Gastrocnemius medialis (tissue), 4 donors: ENCODE measurements at regions not wholly inside any gene's neighbourhood (a gene's known extent, or its start where the extent isn't known, plus 50 kb on each side); places are given as distances from the start of the nearest gene placed in this dataset.

Source experiments
- ATAC-seq, 2 donors: fragments of 150-250 bp; one replicate each; pipeline ENCODE4 v1.9.1; 2016
- DNase-seq, 2 donors: peaks; one replicate each; pipeline ENCODE4 v3.0.0-alpha.2; 2019
- H3K27ac ChIP-seq, 4 donors: fragments of 200-600 bp; sonication (generic); 1 replicate in 1 of 4; 2 replicates in 3 of 4; pipeline ENCODE4 v1.5.1; 2016 to 2018; ENCODE audit warnings: mild to moderate bottlenecking in 2 of 4, moderate library complexity in 1 of 4
- H3K27me3 ChIP-seq, 3 donors: fragments of 200-600 bp; sonication (generic) in 2 of 3; 1 replicate in 1 of 3; 2 replicates in 2 of 3; pipeline versions ENCODE4 v1.5.1 to v1.6.0; 2016 to 2019; ENCODE audit warnings: mild to moderate bottlenecking in 1 of 3, moderate library complexity in 1 of 3
- H3K36me3 ChIP-seq, 2 donors: fragments of 200-600 bp; sonication (generic) in 1 of 2; one replicate each; pipeline ENCODE4 v1.5.1; 2017 to 2018
- H3K4me1 ChIP-seq, 2 donors: fragments of 200-600 bp; sonication (generic) in 1 of 2; one replicate each; pipeline ENCODE4 v1.5.1; 2016 to 2017; ENCODE audit warnings: mild to moderate bottlenecking in 2 of 2
- H3K4me3 ChIP-seq, 4 donors: fragments of 200-600 bp; sonication (generic) in 3 of 4; 1 replicate in 1 of 4; 2 replicates in 3 of 4; pipeline ENCODE4 v1.5.1; 2016 to 2019; ENCODE audit warnings: mild to moderate bottlenecking in 2 of 4
- H3K9me3 ChIP-seq, 3 donors: fragments of 200-600 bp; sonication (generic) in 2 of 3; 1 replicate in 1 of 3; 2 replicates in 2 of 3; pipeline ENCODE4 v1.5.1; 2016 to 2019
- POLR2A ChIP-seq, 2 donors: fragments of 450-650 bp; IDR thresholded peaks; one replicate each; pipeline ENCODE4 v1.6.1; 2017; ENCODE audit warnings: antibody characterized with exemption in 2 of 2, mild to moderate bottlenecking in 2 of 2, moderate library complexity in 2 of 2
- in situ Hi-C, 4 donors: fragments of 200-750 bp; cut with MboI; loops; one replicate each; pipeline versions ENCODE4 v1.15.0 to v1.8.0; 2017; ENCODE audit warnings: low sequenced_read_pairs in 4 of 4
- intact Hi-C: fragments of 100-400 bp; cut with DNase I; formaldehyde crosslinking; loops from one replicate; pipeline ENCODE4 v1.15.1; 2023; ENCODE audit warnings: low total_unique reads
- TF ChIP-seq, protein P1 (sequence below), 5 experiments: fragments of 450-650 bp in 3 of 5; fragments of 200-600 bp in 2 of 5; sonication (generic) in 2 of 5; IDR thresholded peaks in 4 of 5; conservative IDR thresholded peaks in 1 of 5; 1 replicate in 4 of 5; 2 replicates in 1 of 5; pipeline ENCODE4 v1.5.1; 2016 to 2019; ENCODE audit warnings: antibody characterized with exemption in 5 of 5, mild to moderate bottlenecking in 3 of 5, moderate library complexity in 3 of 5

- in situ Hi-C loops (no loop called here), intact Hi-C loops (no loop called here)
- DNase-seq, result no peak
Measured at GRCh38 chr1:243903895-243904294, 53.9 kb upstream of the AKT3 start.

GRCh38 chr1:243903041-243903440, 53.0 kb upstream of the AKT3 start:
- Histone ChIP-seq H3K27me3 (peaks cover 0 to 3% (median 0%) of the 10 kb centered on the region in 3 donors), H3K27ac (no peak overlapping the region), H3K36me3 (no peaks in the 10 kb centered on the region), H3K4me3 (no peak overlapping the region), H3K9me3 (no peaks in the 10 kb centered on the region), H3K4me1 (no peaks in the 10 kb centered on the region)
- TF ChIP-seq POLR2A (IDR thresholded peaks at IDR 0.05), result no peak
- TF ChIP-seq, protein P1, sequence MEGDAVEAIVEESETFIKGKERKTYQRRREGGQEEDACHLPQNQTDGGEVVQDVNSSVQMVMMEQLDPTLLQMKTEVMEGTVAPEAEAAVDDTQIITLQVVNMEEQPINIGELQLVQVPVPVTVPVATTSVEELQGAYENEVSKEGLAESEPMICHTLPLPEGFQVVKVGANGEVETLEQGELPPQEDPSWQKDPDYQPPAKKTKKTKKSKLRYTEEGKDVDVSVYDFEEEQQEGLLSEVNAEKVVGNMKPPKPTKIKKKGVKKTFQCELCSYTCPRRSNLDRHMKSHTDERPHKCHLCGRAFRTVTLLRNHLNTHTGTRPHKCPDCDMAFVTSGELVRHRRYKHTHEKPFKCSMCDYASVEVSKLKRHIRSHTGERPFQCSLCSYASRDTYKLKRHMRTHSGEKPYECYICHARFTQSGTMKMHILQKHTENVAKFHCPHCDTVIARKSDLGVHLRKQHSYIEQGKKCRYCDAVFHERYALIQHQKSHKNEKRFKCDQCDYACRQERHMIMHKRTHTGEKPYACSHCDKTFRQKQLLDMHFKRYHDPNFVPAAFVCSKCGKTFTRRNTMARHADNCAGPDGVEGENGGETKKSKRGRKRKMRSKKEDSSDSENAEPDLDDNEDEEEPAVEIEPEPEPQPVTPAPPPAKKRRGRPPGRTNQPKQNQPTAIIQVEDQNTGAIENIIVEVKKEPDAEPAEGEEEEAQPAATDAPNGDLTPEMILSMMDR (IDR thresholded peaks at IDR 0.05 in 4 of 5, conservative IDR thresholded peaks at IDR 0.05 in 1 of 5), result no peak
- intact Hi-C loops (no loop called here), in situ Hi-C loops (no loop called here)
- ATAC-seq (no peak), DNase-seq (no peak)

More at GRCh38 chr1:243903895-243904294, 53.9 kb upstream of the AKT3 start:
- TF ChIP-seq, protein P1 (IDR thresholded peaks at IDR 0.05 in 4 of 5, conservative IDR thresholded peaks at IDR 0.05 in 1 of 5), result no peak
- TF ChIP-seq POLR2A (IDR thresholded peaks at IDR 0.05), result no peak
- Histone ChIP-seq H3K36me3 (no peaks in the 10 kb centered on the region), H3K9me3 (no peaks in the 10 kb centered on the region), H3K4me3 (no peak overlapping the region), H3K27ac (no peak overlapping the region), H3K4me1 (no peaks in the 10 kb centered on the region), H3K27me3 (peaks cover 0 to 3% (median 0%) of the 10 kb centered on the region in 3 donors)
- no peak for ATAC-seq

DNA sequence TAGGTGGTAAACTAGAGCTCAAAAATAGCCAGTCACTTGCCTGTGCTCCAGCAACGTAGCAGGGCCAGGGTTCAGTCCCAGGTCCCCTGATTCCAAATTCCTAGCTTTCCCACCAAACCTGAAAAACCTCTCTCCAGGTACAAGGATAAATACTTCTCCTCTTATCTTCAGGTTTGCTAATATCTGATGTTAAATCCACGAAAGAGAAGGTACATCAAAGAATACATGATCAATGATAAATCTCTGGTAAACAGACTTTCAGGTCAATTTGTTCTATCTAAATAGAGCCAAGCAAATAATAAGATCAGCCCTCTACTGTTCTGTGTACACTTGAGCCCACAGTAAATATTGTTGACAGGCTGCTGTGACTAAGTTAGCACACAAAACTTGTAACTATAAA, 52.1 kb upstream of the AKT3 start:
- in situ Hi-C loops, result no loop called here
- Histone ChIP-seq H3K9me3 (no peaks in the 10 kb centered on the region), H3K4me3 (no peak overlapping the region), H3K27ac (no peak overlapping the region), H3K36me3 (no peaks in the 10 kb centered on the region), H3K4me1 (no peaks in the 10 kb centered on the region), H3K27me3 (peaks cover 0 to 3% (median 0%) of the 10 kb centered on the region in 3 donors)
- intact Hi-C loops, result no loop called here
- TF ChIP-seq, protein P1 (IDR thresholded peaks at IDR 0.05 in 4 of 5, conservative IDR thresholded peaks at IDR 0.05 in 1 of 5), result no peak
- no peak for TF ChIP-seq POLR2A (IDR thresholded peaks at IDR 0.05)
- ATAC-seq (no peak), DNase-seq (no peak)
